CD4-positive, alpha-beta T cell treated with Interleukin-12 subunit alpha and Interleukin-12 subunit beta, for 1 hour (primary cell): ENCODE measurements at regions not wholly inside any gene's neighbourhood (a gene's known extent, or its start where the extent isn't known, plus 50 kb on each side); places are given as distances from the start of the nearest gene placed in this dataset.

Experiments used
- DNase-seq: peaks from one replicate; pipeline ENCODE4 v3.0.0-alpha.2; 2020

DNA sequence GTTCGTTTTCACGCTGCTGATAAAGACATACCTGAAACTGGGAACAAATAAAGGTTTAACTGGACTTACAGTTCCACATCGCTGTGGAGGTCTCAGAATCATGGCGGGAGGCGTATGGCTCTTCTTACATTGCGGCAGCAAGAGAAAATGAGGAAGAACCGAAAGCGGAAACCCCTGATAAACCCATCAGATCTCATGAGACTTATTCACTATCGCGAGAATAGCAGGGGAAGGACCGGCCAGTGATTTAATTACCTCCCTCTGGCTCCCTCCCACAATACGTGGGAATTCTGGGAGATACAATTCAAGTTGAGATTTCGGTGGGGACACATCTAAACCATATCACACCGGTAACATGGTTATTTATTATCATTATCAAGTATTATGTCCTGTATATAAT is 2204.5 kb downstream of the ARAP2 start:
- DNase-seq, result no peak

DNA sequence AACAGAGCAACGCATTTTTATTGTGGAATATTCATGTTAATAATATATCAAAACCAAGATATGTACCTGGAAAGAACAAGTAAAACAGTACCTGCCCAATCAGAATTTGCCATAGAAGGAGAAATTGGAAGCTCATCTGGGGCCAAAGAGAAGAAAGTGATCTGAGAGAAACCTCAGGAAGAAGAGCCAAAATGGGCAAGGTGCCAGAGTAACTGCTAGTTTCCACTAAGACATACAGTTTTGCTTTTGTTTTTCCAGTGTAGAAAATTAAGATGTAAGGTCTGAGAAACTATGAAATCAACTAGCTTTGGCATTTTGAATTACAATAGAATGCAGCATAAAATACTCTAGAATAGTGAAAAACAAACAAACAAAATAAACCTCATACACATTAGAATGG is 2201.2 kb downstream of the ARAP2 start:
- no peak for DNase-seq

DNA sequence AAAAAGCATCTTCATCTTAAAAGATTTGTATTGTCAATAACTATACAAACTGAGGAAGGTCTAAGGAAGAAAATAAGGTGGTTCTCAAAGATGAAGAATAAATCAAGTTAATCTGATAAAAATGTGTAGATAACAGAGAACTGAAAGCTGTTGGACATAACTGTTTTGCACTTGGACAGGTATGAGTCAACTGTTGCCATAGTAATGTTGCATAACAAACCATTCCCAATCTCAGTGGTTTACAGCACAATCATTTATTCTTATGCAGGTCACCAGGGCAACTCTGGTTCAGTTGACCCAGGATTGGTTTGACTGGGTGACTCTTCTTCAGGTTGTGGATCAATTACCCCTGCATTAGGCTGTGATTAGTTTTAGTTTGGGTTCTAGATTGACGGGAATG is 2197.7 kb downstream of the ARAP2 start:
- DNase-seq, result no peak

DNA sequence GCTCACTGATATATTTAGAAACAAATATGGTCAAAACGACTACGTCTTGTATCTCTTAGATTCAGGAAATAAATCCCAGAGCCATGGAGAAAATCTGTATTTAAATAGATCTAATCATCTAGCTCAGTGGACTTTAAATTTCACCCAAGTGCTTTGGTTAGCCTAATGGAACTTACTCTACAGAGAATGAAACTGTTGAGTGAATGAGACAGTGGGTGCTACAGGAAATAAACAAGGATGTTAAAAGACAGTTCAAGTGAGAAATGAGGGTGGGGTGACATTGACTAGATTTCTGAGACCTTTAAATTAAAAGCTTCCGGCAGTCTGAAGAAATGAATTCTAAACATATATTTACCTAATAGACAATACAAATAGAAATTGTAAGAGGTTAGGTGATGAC is 2197.0 kb downstream of the ARAP2 start:
- DNase-seq, result no peak

DNA sequence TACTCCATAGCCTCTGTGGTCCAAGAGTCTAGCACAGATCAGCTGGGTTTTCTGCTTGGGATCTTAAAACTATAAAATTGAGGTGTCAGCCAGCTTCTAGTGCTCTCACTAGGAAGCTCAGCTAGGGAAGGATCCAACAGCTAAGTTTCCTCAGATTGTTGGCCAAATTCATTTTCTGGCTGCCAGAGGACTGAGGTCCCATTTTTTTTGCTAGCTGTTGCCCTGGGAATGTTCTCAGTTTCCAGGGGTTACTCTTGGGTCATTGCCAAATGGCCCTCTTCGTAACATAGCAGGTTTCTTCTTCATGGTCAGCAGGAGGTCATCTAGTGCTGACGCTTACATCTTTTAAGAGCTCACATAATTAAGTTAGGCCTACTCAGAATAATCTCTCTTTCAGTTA is 2178.2 kb downstream of the ARAP2 start:
- no peak for DNase-seq

DNA sequence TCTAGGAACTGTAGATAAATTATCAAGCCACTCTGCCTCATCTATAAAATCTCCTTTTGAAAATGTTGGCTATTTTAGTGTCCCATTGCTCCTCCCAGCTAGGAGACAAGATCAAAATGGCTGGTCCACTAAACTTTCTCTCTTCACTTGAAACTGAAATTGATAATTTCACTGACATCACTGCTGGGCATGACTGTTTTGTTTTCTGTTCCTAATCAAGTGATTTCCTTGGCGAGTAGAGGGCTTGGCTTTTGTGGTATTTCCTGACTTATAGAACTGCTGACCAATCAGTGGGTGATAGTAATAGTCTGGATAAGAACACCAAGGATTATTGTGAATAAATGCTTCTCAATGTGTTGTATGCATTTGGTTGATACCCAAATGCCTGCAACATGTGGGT is 2152.9 kb downstream of the ARAP2 start:
- DNase-seq, result no peak

DNA sequence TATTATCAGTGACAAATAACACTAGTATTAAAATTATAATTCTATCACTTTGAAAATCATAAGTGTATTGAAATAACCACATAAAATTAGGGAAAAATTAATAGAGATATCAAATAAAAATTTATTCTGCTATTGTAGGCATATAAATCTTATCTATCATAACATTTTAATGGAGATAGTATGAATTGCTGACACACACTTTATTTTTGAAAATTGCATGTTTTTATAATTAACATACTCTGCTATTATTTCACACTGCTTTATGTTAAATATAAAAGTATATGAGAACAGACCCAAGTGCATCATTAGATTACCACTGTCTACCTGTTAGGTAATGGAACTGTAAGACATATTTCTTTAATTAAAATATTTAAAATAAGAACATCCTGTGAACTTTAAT is 2150.2 kb downstream of the ARAP2 start:
- no peak for DNase-seq

DNA sequence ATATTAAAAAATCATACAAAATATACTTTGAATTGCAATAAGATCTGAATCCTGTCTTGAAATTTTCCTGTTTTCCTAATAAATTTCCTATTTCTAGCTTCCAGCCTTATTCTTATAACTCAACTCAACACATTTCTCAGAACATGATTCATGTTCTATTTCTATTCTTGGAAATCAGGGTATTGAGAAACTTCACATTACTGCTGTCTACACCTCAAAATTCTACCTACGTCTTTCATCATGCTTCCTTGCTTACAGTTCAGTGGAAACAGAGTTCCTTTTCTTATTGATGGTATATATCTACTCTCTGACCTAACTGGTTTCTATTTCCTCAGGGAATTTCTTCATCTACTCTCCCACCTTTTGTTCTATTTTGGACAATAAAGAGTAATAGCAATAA is 2139.0 kb downstream of the ARAP2 start:
- no peak for DNase-seq

DNA sequence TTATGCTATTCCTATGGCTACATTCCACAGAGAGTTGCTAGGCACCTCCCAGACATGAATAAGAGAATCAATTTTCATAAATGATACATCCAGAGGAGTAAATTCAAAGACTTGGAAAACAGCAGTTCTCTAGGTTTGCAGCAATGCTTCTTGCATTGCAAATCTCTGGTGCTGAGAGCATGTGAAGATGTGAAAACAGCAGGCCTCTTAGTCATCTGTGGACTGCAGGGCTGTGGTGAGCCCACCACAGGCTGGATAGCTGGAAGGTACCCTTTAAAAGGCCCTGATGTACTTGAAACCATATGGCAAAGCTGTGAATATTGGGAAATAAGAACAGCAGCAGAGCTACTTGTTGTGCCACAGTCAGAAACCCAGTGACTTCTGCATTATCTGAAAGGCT is 2135.9 kb downstream of the ARAP2 start:
- DNase-seq, result no peak

DNA sequence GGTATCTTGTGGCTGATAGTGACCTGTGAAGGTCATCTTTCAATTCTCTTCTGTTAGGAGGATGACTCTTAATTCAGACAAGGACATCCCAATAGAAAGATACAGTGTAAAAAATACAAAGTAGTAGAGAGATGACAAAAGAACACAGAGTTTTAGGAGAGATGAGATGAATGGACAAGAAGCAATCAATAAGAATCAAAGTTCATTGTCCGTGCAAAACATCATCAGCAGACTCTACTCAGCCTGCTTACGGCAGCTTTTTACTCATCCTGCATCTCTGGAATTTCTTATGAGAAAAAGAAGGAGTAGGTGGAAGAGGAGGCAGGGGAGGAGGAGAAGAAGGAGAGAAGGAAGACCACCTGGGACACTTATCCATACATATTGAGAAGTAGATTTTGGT is 2131.7 kb downstream of the ARAP2 start:
- DNase-seq, result no peak

DNA sequence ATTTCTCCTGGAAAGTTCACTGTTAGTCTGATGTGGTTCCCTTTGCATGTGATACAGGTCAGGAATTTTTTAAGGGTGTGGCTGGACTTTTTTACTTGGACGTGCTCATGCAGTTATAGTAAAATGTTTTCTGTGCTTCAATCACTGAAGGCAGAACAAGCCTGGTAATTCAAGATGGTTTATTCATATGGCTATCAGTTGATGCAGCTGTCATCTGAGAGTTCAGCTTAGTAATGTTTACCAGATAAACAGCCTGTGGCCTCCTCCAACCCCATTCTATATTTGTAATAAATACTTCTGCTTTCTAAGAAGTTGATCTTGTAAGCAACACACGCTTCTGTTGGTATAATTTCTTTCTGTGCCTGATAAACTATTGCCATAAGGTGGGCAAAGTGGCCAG is 2105.9 kb downstream of the ARAP2 start:
- DNase-seq, result no peak

DNA sequence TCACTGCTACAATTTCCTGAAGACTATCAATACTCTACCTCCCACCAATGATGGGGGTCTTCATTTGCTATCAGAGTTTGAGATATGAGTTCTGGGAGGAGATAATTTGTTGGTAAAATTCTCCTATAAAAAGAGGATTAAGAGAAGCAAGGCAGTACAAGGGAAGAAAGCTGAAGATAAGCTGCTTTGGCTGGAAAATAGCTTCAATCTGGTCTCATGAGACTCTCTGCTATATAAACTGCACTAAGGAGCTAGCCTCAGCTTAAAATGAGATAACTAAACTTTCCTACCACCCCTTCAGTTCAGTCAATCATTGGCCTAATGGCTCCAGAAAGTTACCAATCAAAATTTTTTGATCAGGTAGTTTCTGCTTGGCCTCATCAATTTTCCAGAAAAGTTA is 2105.0 kb downstream of the ARAP2 start:
- no peak for DNase-seq

DNA sequence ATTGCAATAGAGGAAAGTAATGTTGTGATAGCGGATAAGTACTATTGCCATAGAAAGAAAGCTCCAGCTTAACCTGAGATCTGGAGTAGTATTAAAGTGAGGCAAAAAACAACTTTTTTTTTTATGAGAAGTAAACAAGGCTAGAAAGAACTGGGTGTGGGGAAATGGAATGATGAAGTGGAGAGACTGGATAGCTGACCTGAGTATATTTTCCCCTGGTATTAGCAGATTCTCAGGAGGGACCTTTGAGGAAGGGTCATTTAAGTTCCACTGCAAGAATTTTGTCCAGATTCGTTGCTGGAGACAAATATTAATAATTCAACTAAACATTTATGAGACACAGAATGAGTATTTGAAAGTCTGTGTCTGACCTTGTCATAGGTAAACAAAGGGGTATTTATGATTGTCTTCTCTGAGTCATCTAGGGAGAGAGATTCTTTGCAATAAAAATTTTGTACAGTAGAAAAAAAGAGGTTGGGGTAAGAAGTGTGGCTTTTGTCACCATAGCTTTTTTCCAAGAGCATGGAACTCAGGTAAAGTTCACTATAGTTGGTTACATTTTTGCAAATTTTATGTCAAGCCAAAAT is 2095.9 kb downstream of the ARAP2 start:
- DNase-seq, result no peak

DNA sequence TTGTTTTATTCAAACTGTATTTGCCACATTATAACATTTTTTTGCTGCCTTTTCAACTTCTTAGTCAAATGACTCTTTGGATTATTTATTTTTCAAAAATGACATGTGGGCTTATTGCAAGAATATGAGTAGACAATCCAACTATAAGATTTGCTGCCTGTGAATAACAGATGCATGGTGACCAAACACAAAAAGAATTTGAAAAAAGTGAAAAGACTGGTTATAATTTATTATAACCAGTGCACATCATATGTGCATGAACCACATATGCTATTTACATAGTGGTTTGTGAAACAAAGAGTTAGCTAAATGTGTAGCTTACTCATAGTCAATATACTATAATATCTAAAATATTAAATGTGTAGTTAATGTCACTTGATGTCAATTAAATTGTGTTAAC is 2086.8 kb downstream of the ARAP2 start:
- DNase-seq, result no peak

DNA sequence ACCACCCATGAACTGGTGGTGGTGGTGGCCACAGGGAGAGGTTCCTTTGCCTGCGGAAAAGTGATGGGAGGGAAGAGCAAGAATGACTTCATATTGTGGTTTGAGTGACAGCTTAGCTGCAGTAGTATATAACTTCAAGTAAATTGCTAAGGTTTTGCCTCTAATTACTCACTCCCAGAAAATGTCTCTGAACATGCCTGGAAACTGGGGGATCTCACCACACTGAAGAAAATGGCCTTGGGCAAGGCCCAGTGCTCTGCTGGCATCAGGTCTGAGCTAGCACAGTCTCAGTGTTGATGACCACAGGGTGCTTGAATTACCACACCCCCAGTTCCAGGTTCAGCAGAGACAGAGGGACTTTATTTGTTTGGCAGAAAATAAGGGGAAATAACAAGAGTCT is 2085.4 kb downstream of the ARAP2 start:
- no peak for DNase-seq

DNA sequence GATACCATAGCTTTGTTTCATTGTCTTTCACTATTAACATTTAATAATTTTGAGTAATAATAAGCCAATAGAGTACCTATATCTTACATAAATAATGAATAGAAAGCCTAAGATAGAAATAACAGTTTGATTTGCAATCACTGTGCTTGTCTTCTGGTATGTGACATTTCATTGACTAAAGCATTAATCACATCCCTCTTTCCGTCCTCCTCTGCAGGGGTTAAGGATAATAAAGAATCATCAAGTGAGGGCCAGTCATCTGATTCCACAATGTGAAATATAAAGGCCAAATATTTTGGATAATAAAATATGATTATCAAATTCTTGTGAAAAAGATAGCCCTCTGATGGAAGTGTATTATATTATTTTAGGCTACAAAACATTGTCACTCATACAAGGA is 2073.4 kb downstream of the ARAP2 start:
- DNase-seq, result no peak

DNA sequence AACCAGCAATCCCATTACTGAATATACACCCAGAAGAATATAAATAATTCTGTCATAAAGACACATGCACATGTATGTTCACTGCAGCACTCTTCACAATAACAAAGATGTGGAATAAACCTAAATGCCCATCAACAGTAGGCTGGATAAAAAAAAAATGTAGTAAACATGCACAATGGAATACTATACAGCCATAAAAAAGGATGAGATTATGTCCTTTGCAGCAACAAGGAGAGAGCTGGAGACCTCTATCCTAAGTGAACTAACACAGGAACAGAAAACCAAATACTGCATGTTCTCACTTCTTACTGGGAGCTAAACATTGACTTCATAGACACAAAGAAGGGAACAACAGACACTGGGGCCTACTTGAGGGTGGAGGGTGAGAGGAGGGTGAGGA is 2067.7 kb downstream of the ARAP2 start:
- no peak for DNase-seq

DNA sequence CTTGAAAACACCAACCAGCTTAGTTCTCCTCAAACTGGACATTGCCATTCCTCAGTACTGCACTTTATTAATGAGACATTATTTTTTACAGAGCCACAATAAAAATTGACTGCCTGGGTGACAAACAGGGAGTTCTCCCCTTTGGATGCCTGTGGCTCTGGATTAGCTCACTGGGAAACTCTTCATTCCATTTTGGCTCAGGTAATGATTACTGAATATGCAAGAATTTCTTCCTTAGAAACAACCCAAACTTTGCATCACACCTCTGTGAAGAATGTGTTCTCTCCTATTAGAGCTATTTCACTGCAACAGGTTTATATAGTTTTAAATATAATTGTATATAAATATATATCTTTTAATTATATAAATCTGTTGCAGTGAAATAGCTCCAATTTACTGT is 2065.8 kb downstream of the ARAP2 start:
- DNase-seq, result no peak

DNA sequence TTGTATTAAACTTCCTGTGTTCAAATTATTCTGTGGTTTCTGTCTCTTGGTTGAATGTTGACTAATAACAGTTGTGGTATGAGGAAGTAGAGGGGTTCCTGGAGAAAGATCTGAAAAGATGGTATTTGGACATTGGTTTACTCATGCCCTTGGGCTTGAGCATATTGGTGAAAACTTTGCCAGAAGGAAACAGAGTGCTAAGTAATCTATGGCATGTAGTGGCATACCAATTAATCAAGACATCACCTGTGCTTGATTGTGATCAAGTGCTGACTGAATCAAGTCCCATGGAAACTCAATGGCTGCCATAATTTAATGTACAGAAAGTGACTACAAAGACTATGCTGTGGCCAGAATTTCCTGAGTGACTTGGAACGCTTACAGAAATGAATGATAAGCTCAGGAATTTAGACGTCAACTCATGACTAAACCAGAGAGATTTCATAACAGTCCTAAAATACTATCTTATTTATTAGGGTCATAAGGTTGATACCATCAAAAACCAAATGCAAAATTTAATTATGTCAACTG is 2062.9 kb downstream of the ARAP2 start:
- DNase-seq, result no peak

DNA sequence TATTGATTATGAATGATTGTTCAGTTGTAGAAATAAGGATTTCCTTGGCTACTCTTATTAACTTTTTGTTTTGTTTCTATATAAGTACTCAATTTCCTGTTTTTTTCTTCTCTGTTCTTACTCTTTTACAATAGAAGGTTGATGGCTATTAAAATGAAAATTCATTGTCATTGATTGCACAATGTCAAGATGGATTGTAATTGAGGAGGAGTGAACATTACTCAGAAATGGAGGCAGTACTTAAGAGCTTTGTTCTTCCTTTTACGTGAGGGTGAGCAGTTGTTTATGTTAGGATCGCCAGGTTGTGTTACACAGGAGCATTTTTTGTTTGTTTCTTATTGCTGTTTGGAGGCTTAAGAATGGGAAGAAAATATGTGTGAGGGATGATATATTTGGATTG is 2062.4 kb downstream of the ARAP2 start:
- no peak for DNase-seq

DNA sequence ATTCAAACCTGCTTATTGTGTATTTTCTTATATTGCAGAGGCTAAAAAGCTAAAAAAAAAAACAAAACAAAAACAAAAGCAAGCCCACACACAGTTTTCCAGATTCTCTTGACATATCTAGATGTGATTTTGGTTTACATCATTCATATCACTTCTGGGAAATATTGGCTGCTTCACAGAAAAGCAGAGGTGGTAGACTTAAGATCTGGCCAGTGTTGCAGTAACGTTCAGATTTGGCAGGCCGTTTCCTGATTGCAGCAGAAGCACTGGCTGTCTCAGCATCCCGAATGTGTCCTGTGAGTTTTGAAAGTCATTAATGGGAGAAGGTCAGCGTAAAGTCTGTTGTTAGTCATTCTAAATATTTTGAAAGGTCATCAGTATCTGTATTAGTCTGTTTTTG is 2062.0 kb downstream of the ARAP2 start:
- DNase-seq, result no peak

DNA sequence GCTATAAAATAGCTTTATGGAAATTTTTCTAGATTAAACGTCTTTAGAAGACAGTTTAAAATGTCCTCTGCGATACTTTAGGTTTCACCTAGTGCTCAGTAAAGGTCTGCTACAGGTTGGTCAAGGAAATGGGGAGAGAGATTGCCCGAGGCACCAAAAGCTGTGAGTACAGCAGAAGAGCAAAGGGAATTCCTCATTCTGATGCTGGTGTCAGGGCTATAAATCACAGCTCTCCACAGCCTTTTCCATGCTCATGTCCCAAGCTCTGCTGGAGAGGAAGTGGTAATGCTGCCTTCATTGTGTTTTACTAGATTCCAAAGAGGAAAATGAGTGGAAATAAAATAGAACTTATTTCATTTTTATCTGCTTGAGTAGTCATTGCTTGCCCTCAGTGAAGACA is 2060.4 kb downstream of the ARAP2 start:
- DNase-seq, result no peak

DNA sequence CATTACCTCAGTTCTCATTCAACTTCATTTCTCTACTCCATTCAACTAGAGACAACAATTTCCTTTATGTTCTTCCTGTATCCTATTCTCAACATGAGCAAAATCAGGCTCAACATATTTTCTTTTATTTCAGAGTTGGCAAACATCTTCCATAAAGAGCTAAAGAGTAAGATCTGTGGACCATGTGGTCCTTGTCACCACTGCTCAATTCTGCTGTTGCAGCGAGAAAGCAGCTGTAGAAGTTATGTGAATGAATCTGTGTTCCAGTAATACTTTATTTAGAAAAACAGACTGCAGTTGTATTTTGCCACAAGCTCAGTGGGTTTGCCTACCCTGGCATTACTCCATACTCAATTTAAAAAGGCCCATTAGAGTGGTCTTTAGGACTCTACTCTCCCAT is 2057.3 kb downstream of the ARAP2 start:
- DNase-seq, result no peak

DNA sequence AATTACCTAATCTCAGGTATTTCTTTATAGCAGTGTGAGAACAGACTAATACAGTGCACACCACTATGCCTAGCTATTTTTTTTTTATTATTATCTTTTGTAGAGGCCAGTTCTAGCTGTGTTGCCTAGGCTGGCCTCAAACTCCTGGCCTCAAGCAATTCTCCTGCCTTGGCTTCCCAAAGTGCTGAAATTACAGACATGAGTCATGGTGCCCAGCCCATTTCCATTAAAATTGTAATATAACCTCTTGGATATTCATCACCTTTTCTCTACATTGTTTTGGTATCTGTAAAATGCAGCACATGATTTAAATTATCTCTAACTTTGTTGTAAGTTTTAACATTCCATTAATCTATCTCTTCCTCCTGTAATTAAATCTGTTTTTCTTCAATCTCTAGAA is 2052.9 kb downstream of the ARAP2 start:
- DNase-seq, result no peak

DNA sequence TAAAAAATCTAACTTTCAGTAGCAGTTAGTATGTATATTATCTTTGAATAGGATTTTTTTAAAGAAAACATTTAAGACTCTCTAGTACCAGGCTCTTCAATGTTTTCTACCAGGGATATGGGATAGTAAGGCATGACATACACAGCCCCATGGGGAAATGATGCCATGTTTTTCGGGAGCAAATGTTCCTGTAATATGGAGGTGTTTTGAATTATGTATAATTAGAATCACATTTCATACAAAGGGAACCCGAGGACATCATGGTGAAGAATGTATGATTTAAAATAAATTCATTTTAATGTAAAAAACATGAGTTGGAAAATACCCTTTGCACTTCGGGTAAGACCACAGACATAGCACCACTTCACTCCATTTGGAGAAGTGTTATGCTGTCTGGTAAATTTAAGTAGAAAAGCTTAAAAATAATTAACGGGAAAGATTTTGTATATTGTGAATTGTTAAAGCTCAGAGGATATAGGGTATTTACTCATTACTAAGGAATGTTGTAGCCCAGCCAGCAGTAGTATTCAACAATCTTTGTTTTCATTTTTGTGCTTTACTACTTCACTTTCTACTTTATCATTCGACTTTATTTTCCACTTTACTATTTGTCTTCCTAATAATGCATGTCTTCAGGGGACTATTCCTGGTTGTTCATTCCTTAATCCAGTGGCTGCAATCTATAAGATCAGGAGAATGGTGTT is 2050.7 kb downstream of the ARAP2 start:
- DNase-seq, result no peak
